KMS-11 (cell line): ENCODE measurements at regions not wholly inside any gene's neighbourhood (a gene's known extent, or its start where the extent isn't known, plus 50 kb on each side); places are given as distances from the start of the nearest gene placed in this dataset.

Experiments used
- H2AFZ ChIP-seq: fragments of 200-600 bp; sonication (generic); 2 replicates; pipeline ENCODE4 v1.6.1; 2016; ENCODE audit warnings: antibody characterized with exemption, mixed run types, low read depth
- H3K27ac ChIP-seq: fragments of 200-600 bp; sonication (generic); 2 replicates; pipeline ENCODE4 v1.6.1; 2016; ENCODE audit warnings: mild to moderate bottlenecking, mixed run types
- H3K27me3 ChIP-seq: fragments of 200-600 bp; sonication (generic); 2 replicates; pipeline ENCODE4 v1.6.1; 2017; ENCODE audit warnings: mild to moderate bottlenecking, low read depth, mixed run types, moderate library complexity; ENCODE audit not compliant: insufficient read depth
- H3K36me3 ChIP-seq: fragments of 200-600 bp; sonication (generic); 2 replicates; pipeline ENCODE4 v1.6.1; 2017; ENCODE audit warnings: mild to moderate bottlenecking, mixed run types; ENCODE audit not compliant: insufficient read depth
- H3K4me1 ChIP-seq: fragments of 200-600 bp; sonication (generic); 2 replicates; pipeline ENCODE4 v1.6.1; 2016; ENCODE audit warnings: mild to moderate bottlenecking, low read depth, mixed run types; ENCODE audit not compliant: poor library complexity, severe bottlenecking
- H3K4me2 ChIP-seq: fragments of 200-600 bp; sonication (generic); 2 replicates; pipeline ENCODE4 v1.7.0; 2016; ENCODE audit warnings: mild to moderate bottlenecking, mixed run types
- H3K4me3 ChIP-seq: fragments of 200-600 bp; sonication (generic); IDR thresholded peaks from 2 replicates; pipeline ENCODE4 v1.6.1; 2017; ENCODE audit warnings: low read depth, low read length, mixed read lengths; ENCODE audit not compliant: insufficient read depth
- H3K79me2 ChIP-seq: fragments of 200-600 bp; sonication (generic); 2 replicates; pipeline ENCODE4 v1.6.1; 2016; ENCODE audit warnings: low read depth, mixed run types; ENCODE audit not compliant: insufficient read depth
- H3K9ac ChIP-seq: fragments of 200-600 bp; sonication (generic); 2 replicates; pipeline ENCODE4 v1.6.1; 2016; ENCODE audit warnings: mild to moderate bottlenecking, mixed run types
- H4K20me1 ChIP-seq: fragments of 200-600 bp; sonication (generic); 2 replicates; pipeline ENCODE4 v1.6.1; 2016; ENCODE audit warnings: mild to moderate bottlenecking, mixed run types; ENCODE audit not compliant: insufficient read depth
- TF ChIP-seq, protein P1 (sequence below): fragments of 200-600 bp; sonication (generic); conservative IDR thresholded peaks from 2 replicates; pipeline ENCODE4 v1.6.1; 2017; ENCODE audit warnings: low read depth, mild to moderate bottlenecking, antibody characterized with exemption, low read length, moderate library complexity, mixed read lengths

DNA sequence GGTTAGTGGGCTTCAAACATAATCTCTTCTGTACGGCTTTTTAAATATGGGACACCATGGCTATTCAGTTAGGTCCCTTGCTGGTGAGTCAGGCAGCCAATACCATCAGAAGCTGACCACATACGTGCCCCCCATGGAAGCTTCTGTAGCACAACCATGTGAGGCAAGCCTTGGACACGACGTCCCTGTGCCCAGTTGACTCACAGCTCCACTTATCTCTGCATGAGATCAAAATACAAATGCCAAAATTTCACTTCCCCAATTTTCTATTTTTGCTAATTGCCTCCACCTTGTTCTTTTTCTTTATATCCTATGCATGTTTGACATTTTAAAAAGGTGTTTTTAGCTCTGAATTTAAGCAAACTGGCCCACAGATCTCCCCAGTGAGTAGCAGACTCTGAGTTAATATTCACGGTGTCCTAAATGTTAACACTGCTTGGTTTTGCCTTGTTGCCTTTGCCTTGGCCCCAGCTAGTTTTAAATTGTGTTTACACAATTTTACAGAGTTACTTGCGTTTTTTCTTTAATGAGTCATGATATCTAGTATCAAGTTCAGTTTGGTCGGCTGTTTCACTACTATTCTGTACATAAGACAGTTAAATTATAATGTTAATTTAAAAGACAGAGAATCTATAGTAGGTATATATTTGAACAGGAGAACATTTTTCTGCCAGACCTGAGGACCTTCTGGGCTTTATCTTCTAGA, 77.5 kb downstream of the CDCA7 start:
- H3K79me2 ChIP-seq = no peaks in the 10 kb centered on the region
- TF ChIP-seq, protein P1, sequence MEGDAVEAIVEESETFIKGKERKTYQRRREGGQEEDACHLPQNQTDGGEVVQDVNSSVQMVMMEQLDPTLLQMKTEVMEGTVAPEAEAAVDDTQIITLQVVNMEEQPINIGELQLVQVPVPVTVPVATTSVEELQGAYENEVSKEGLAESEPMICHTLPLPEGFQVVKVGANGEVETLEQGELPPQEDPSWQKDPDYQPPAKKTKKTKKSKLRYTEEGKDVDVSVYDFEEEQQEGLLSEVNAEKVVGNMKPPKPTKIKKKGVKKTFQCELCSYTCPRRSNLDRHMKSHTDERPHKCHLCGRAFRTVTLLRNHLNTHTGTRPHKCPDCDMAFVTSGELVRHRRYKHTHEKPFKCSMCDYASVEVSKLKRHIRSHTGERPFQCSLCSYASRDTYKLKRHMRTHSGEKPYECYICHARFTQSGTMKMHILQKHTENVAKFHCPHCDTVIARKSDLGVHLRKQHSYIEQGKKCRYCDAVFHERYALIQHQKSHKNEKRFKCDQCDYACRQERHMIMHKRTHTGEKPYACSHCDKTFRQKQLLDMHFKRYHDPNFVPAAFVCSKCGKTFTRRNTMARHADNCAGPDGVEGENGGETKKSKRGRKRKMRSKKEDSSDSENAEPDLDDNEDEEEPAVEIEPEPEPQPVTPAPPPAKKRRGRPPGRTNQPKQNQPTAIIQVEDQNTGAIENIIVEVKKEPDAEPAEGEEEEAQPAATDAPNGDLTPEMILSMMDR = no peak
- no peak overlapping the region for H3K27ac ChIP-seq

DNA sequence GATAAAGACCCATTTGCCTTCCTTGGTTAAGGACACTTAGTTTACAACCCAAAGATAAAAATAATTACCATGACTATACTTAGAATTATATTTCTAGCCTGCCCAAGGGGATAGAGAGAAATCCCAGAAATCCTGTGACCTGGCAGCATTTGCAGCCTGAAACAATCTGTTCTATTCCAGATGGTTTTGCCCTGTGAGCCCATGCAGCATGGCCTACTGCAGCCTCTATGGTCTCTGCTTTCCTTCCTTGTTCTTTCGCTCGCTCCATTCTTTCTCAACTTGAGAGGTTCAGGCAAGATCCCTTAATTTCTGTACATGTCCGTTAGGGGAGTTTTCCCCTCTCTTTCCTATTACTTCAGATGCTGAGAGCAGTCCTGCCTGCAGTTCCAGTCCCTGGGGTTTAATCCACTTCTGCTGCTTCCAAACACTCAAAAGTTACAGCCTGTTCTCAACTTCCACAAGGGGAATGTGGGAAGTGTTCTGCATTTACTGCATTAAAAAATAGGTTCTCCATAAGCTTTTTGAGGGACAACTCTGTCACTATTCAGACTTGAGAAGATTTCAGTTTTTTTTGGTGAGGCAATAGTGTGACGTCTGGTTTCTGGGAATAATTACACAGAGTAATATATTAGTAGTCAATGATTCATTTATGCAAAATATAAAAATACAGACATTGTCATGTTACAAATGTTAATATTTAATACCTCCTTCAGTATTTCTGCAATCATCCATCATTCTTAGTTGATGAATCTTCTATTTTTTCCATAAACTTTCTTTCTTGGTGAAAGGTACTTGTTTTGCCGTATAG, 80.3 kb downstream of the CDCA7 start:
- Histone ChIP-seq H3K27ac (no peak overlapping the region), H3K4me1 (no peaks in the 10 kb centered on the region), H4K20me1 (no peaks in the 10 kb centered on the region), H2AFZ (no peak overlapping the region), H3K36me3 (no peaks in the 10 kb centered on the region), H3K4me3 (no peak overlapping the region), H3K4me2 (no peak overlapping the region), H3K9ac (no peak overlapping the region), H3K79me2 (no peaks in the 10 kb centered on the region), H3K27me3 (no peaks in the 10 kb centered on the region)
- TF ChIP-seq, protein P1 = no peak

More for the DNA sequence above, 77.5 kb downstream of the CDCA7 start:
- H3K4me2 ChIP-seq = no peak overlapping the region
- no peak overlapping the region for H2AFZ ChIP-seq
- H3K4me3 ChIP-seq = no peak overlapping the region
- no peak overlapping the region for H3K9ac ChIP-seq
- H3K36me3 ChIP-seq = no peaks in the 10 kb centered on the region
- H3K27me3 ChIP-seq = no peaks in the 10 kb centered on the region
- H4K20me1 ChIP-seq = no peaks in the 10 kb centered on the region
- H3K4me1 ChIP-seq = no peaks in the 10 kb centered on the region

DNA sequence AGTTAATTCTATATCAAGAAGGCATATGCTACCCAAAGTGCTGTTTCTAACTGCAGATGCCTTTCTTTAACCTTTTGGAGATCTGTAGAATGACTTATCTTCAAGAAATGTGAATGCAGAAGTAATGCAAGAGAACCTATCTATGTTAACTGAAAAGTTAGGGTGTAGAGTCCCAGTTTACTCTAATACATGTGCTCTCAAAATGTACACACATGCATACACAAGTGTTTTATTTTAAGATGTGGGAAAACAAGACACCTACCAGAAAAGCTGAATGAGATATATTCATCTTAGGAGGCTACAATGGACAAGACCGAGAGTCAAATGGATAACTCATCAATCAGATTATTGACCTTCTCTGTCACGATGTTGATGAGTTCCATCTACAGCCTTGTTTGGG, 80.9 kb downstream of the CDCA7 start:
- Histone ChIP-seq H3K4me2 (no peak overlapping the region), H3K9ac (no peak overlapping the region), H2AFZ (no peak overlapping the region), H3K4me1 (no peaks in the 10 kb centered on the region), H3K27me3 (no peaks in the 10 kb centered on the region), H3K36me3 (no peaks in the 10 kb centered on the region), H3K79me2 (no peaks in the 10 kb centered on the region), H4K20me1 (no peaks in the 10 kb centered on the region), H3K4me3 (no peak overlapping the region), H3K27ac (no peak overlapping the region)
- TF ChIP-seq, protein P1 = no peak

DNA sequence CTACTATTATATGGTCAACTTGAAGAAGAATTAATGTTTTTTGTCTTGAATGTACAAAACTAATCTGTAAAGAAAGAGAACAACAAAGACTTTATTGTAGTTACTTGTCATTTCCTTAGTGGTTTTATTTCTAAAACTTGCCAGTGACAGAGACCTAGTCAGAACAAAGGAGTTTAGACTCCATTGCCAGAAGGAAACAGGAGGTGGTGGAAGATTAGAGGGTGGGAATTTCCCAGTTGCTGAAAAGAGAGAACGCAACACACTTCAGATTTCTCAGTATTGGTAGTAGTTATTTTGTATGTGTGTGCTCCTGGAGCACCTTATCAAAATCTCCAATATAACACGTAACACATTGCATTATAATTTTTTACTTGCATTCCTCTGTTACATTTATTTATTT, 81.4 kb downstream of the CDCA7 start:
- Histone ChIP-seq H2AFZ (no peak overlapping the region), H3K36me3 (no peaks in the 10 kb centered on the region), H4K20me1 (no peaks in the 10 kb centered on the region), H3K27me3 (no peaks in the 10 kb centered on the region), H3K9ac (no peak overlapping the region), H3K4me3 (no peak overlapping the region), H3K79me2 (no peaks in the 10 kb centered on the region), H3K4me1 (no peaks in the 10 kb centered on the region), H3K4me2 (no peak overlapping the region), H3K27ac (no peak overlapping the region)
- TF ChIP-seq, protein P1 = no peak
